CD4-positive, alpha-beta T cell (primary cell): ENCODE measurements at regions not wholly inside any gene's neighbourhood (a gene's known extent, or its start where the extent isn't known, plus 50 kb on each side); places are given as distances from the start of the nearest gene placed in this dataset.

Experiments
- ATAC-seq: fragments of 200-7000 bp; cut with Tn5 transposase; one replicate; pipeline ENCODE4 v1.10.0; 2022; ENCODE audit warnings: mild to moderate bottlenecking; ENCODE audit not compliant: poor library complexity
- CTCF ChIA-PET: fragments of 350-600 bp; sonication (Branson Sonifier 250); formaldehyde crosslinking; loops from one replicate; lab custom pipeline; 2021; ENCODE audit warnings: antibody characterized with exemption, inconsistent platforms; lab: Charles Lee
- POLR2A ChIA-PET: fragments of 350-600 bp; sonication (Branson Sonifier 250); formaldehyde crosslinking; loops from one replicate; lab custom pipeline; 2021; ENCODE audit warnings: antibody characterized with exemption, inconsistent platforms; lab: Charles Lee
- DNase-seq, 14 experiments: peaks; one replicate each; pipeline ENCODE4 v3.0.0-alpha.2; 2013 to 2020; ENCODE audit warnings: mixed read lengths in 2 of 14
- H3K27ac ChIP-seq, 2 donors: one replicate each; pipeline versions ENCODE4 v1.5.1 to v1.7.0; 2013; ENCODE audit warnings: low read length in 2 of 2, low read depth in 1 of 2, mild to moderate bottlenecking in 1 of 2
- H3K27me3 ChIP-seq, 2 experiments: 1 replicate in 1 of 2; 2 replicates in 1 of 2; pipeline versions ENCODE4 v1.6.1 to v1.7.0; 2013; ENCODE audit warnings: low read length in 2 of 2, control low read depth in 1 of 2, mild to moderate bottlenecking in 1 of 2, moderate library complexity in 1 of 2; ENCODE audit not compliant: insufficient read depth in 2 of 2, control insufficient read depth in 1 of 2
- H3K36me3 ChIP-seq: one replicate; pipeline ENCODE4 v1.6.1; 2013; ENCODE audit warnings: low read length, control low read depth; ENCODE audit not compliant: insufficient read depth
- H3K4me1 ChIP-seq: one replicate; pipeline ENCODE4 v1.6.1; 2013; ENCODE audit warnings: low read length, control low read depth; ENCODE audit not compliant: insufficient read depth
- H3K4me3 ChIP-seq: one replicate; pipeline ENCODE4 v1.5.1; 2013; ENCODE audit warnings: mild to moderate bottlenecking, low read length, moderate library complexity
- H3K9me3 ChIP-seq, 2 experiments: 1 replicate in 1 of 2; 2 replicates in 1 of 2; pipeline versions ENCODE4 v1.6.1 to v1.7.0; 2013; ENCODE audit warnings: low read length in 2 of 2, mild to moderate bottlenecking in 2 of 2, control low read depth in 1 of 2, moderate library complexity in 1 of 2; ENCODE audit not compliant: control insufficient read depth in 1 of 2, insufficient read depth in 1 of 2
- H3K27ac Mint-ChIP-seq: one replicate; pipeline ENCODE4 v1.8.0; 2020; ENCODE audit warnings: mixed read lengths
- H3K27me3 Mint-ChIP-seq: one replicate; pipeline ENCODE4 v1.8.0; 2021; ENCODE audit warnings: mixed read lengths
- H3K36me3 Mint-ChIP-seq: one replicate; pipeline ENCODE4 v1.8.0; 2021; ENCODE audit warnings: low read depth, mixed read lengths
- H3K4me1 Mint-ChIP-seq: one replicate; pipeline ENCODE4 v1.8.0; 2021; ENCODE audit warnings: low read depth, mixed read lengths
- H3K4me3 Mint-ChIP-seq: one replicate; pipeline ENCODE4 v1.8.0; 2020; ENCODE audit warnings: mild to moderate bottlenecking, mixed read lengths
- H3K9me3 Mint-ChIP-seq: one replicate; pipeline ENCODE4 v1.8.0; 2020; ENCODE audit warnings: mixed read lengths
- intact Hi-C, 2 experiments: fragments of 100-400 bp; cut with DNase I in 1 of 2; cut with micrococcal nuclease in 1 of 2; formaldehyde crosslinking; loops; one replicate each; pipeline versions ENCODE4 v1.15.1 to v1.9.0; 2023 to 2025; cut with DNase I, micrococcal nuclease
- TF ChIP-seq, protein P1 (sequence below): fragments of 200-600 bp; IDR thresholded peaks from one replicate; pipeline ENCODE4 v1.8.0; 2022; ENCODE audit warnings: antibody characterized with exemption, mild to moderate bottlenecking

GRCh38 chr16:73403291-73403690 is 355.4 kb upstream of the ZFHX3 start:
- TF ChIP-seq, protein P1, sequence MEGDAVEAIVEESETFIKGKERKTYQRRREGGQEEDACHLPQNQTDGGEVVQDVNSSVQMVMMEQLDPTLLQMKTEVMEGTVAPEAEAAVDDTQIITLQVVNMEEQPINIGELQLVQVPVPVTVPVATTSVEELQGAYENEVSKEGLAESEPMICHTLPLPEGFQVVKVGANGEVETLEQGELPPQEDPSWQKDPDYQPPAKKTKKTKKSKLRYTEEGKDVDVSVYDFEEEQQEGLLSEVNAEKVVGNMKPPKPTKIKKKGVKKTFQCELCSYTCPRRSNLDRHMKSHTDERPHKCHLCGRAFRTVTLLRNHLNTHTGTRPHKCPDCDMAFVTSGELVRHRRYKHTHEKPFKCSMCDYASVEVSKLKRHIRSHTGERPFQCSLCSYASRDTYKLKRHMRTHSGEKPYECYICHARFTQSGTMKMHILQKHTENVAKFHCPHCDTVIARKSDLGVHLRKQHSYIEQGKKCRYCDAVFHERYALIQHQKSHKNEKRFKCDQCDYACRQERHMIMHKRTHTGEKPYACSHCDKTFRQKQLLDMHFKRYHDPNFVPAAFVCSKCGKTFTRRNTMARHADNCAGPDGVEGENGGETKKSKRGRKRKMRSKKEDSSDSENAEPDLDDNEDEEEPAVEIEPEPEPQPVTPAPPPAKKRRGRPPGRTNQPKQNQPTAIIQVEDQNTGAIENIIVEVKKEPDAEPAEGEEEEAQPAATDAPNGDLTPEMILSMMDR, result no peak

GRCh38 chr16:73400951-73401350 is 353.0 kb upstream of the ZFHX3 start:
- H3K9me3 ChIP-seq, result peaks cover 0 to 5% of the 10 kb centered on the region in 2 experiments
- ATAC-seq, result no peak
- TF ChIP-seq, protein P1, result no peak
- H3K27me3 Mint-ChIP-seq, result no peaks in the 10 kb centered on the region
- CTCF ChIA-PET, result no interaction called here
- intact Hi-C loops, result no loop called here
- H3K4me1 ChIP-seq, result no peaks in the 10 kb centered on the region
- no peak for DNase-seq
- H3K4me1 Mint-ChIP-seq, result no peaks in the 10 kb centered on the region
- H3K36me3 ChIP-seq, result no peaks in the 10 kb centered on the region
- H3K27ac Mint-ChIP-seq, result no peak overlapping the region
- no peak overlapping the region for H3K4me3 Mint-ChIP-seq
- POLR2A ChIA-PET, result no interaction called here
- H3K27ac ChIP-seq, result no peak overlapping the region
- H3K9me3 Mint-ChIP-seq, result no peaks in the 10 kb centered on the region
- H3K27me3 ChIP-seq, result no peaks in the 10 kb centered on the region
- H3K4me3 ChIP-seq, result no peak overlapping the region
- H3K36me3 Mint-ChIP-seq, result no peaks in the 10 kb centered on the region

More at GRCh38 chr16:73403291-73403690, 355.4 kb upstream of the ZFHX3 start:
- Mint-ChIP-seq H3K27me3 (no peaks in the 10 kb centered on the region), H3K36me3 (no peaks in the 10 kb centered on the region), H3K9me3 (no peaks in the 10 kb centered on the region), H3K4me3 (no peak overlapping the region), H3K4me1 (no peaks in the 10 kb centered on the region), H3K27ac (no peak overlapping the region)
- intact Hi-C loops, result no loop called here
- ChIA-PET POLR2A (no interaction called here), CTCF (no interaction called here)
- no peaks in the 10 kb centered on the region for H3K27me3 ChIP-seq
- DNase-seq, result no peak
- ATAC-seq, result no peak
- no peaks in the 10 kb centered on the region for H3K36me3 ChIP-seq
- H3K9me3 ChIP-seq, result no peaks in the 10 kb centered on the region
- H3K4me1 ChIP-seq, result no peaks in the 10 kb centered on the region
- no peak overlapping the region for H3K4me3 ChIP-seq
- no peak overlapping the region for H3K27ac ChIP-seq

- POLR2A ChIA-PET, result no interaction called here
Observed at GRCh38 chr16:73399997-73400396, 352.1 kb upstream of the ZFHX3 start.

More at GRCh38 chr16:73399997-73400396, 352.1 kb upstream of the ZFHX3 start:
- ATAC-seq (no peak), DNase-seq (no peak)
- H3K4me3 ChIP-seq, result no peak overlapping the region
- Mint-ChIP-seq H3K27ac (no peak overlapping the region), H3K9me3 (no peaks in the 10 kb centered on the region), H3K36me3 (no peaks in the 10 kb centered on the region), H3K4me1 (no peaks in the 10 kb centered on the region), H3K4me3 (no peak overlapping the region), H3K27me3 (no peaks in the 10 kb centered on the region)
- CTCF ChIA-PET, result no interaction called here
- intact Hi-C loops, result no loop called here
- H3K27ac ChIP-seq, result no peak overlapping the region
- H3K4me1 ChIP-seq, result no peaks in the 10 kb centered on the region
- peaks cover 0 to 5% of the 10 kb centered on the region in 2 experiments for H3K9me3 ChIP-seq
- TF ChIP-seq, protein P1, result no peak
- no peaks in the 10 kb centered on the region for H3K27me3 ChIP-seq
- no peaks in the 10 kb centered on the region for H3K36me3 ChIP-seq
